Stimulated activated CD4-positive, alpha-beta T cell treated with anti-CD3 and anti-CD28 coated beads, Interleukin-2, amount 100 ng/mL, for 24 hours (primary cell): ENCODE measurements at regions not wholly inside any gene's neighbourhood (a gene's known extent, or its start where the extent isn't known, plus 50 kb on each side); places are given as distances from the start of the nearest gene placed in this dataset.

ENCODE experiments used
- DNase-seq, 2 donors: peaks; one replicate each; pipeline ENCODE4 v3.0.0-alpha.2; 2020

GRCh38 chr5:124089578-124089977 lies 577.6 kb downstream of the CSNK1G3 start:
- no peak for DNase-seq

DNA sequence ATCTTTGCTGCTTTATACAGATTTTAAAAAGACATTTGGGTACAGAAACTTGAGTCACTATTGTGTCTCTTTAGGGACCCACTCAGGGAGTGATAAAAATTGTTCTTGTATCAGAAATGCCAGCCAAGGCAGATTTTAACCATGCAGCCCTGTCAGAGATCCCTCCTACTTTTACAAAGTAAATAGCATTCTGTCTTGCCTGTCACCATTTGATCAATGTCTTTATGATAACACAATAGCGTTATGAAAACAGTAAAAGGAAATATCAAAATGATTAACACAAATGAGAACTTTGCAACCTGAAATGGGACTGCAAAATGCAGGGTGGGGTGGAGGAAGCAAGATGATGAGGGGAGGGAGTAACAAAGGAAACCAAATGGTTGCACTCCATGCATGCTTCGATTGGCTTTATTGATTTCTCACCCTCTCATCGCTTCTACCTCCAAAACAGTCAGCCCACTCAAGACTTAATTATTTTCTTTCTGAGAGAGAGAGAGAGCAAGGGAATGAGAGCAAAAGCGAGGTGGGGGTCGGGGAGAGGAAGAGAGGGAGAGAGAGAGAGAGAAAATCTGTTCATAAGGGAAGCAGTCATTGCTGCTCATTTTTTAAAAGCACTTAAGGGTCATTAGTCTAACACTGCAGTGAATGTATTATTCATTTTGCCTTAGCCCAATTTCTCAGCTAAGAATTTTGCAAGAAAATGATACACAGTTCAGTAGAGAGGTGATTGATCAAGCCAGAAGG lies 576.5 kb downstream of the CSNK1G3 start:
- DNase-seq: no peak

- DNase-seq: no peak
Observed at GRCh38 chr5:124087752-124088151, 575.8 kb downstream of the CSNK1G3 start.

- no peak for DNase-seq
Observed at GRCh38 chr5:124080256-124080655, 568.3 kb downstream of the CSNK1G3 start.

DNA sequence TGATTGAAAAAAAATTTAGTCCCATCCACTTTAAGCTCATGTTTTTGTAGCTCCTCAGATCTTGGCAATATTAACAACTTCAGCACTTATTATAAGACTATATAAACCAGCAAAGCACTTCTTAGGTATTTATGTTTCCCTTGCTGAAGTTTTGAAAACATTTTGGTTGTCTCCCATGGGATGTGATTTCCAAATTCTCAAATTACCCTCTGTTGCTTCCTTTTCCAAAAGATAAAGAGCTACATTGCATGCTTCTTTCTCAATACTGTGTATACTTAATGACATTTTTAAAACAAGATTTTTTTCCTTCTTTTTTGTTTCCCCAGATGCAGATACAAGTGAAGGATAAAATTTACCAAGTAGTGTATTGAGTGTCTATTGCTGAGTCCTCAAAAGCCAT lies 567.1 kb downstream of the CSNK1G3 start:
- no peak for DNase-seq

- no peak for DNase-seq
Observed at GRCh38 chr5:124074500-124074899, 562.5 kb downstream of the CSNK1G3 start.

DNA sequence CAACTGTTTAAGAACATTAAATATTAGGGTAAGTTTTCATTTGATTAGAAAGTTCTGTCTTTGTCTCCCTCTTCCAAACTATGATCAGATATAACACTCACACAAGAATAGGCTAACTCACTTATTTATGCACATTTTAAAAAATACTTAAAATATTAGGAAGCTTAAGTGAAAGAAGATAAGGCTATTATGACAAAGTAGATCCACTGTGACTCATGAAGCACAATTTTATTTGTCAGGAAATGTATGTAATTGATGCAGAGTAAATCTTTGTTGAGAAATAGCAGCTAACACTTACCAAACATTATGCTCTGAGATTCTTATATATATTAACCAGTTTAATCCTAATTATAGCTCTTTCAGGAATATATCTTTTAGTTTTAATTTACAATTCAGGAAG lies 560.6 kb downstream of the CSNK1G3 start:
- no peak for DNase-seq

- DNase-seq: no peak
Observed at GRCh38 chr5:124071039-124071438, 559.1 kb downstream of the CSNK1G3 start.

GRCh38 chr5:124065508-124065907 lies 553.5 kb downstream of the CSNK1G3 start:
- no peak for DNase-seq

DNA sequence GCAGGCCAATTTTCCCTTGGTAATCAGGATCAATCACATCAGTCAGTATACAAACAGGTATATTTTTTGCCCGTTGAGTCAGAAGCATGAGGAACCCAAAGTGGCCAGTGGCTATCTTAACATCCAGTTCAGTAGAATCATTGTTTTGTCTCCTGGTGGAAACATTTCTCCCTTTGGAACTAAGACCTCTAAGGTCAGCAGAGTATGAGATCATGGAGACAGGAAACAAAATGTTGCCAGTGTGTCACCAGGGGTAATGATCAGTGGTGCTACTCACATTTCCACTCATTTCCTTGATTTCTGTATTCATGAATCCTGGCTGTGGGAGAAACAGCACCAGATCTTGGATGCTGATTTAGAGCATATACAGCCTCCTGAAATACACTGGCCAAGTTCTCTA lies 553.0 kb downstream of the CSNK1G3 start:
- DNase-seq: no peak

DNA sequence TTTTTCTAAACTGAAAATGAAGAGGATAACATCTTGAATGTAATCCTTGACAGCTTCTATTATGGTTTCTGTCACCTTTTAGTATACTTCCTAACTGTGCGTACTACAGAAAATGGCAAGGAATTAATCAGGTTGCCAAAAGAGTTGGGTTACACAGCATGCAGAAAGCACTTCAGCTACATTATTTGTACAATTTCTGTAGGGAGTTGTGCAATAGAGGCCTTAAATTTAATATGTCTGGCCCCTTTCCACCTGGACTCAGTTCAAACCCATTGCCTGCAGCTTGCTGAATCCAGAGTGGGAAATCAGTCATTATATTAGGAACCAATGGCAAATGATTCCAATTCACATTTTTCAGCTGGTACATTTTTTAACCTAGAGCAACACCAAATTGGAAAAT lies 549.7 kb downstream of the CSNK1G3 start:
- DNase-seq: no peak

GRCh38 chr5:124061068-124061430 lies 549.1 kb downstream of the CSNK1G3 start:
- no peak for DNase-seq

- no peak for DNase-seq
Observed at GRCh38 chr5:124060413-124061067, 548.6 kb downstream of the CSNK1G3 start.

GRCh38 chr5:124060011-124060410 lies 548.0 kb downstream of the CSNK1G3 start:
- no peak for DNase-seq

DNA sequence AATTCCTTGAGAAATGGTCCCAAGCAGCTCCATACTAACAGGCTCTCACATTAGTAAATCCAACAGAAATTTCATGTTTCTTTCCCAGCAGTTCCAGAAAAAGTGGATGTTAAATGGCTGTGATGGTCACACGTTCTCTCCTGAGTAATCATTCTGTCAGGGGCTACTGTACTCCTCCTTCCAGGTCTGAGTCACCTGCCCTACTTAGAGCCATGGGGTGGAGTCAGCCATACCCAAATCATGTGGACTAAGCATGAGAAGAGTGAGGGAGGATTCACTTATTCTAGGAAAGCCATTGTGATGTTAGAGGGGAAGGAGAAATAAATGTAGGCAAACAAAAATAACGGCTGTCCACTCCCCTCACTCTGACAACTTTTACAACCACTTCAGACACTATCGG lies 547.2 kb downstream of the CSNK1G3 start:
- no peak for DNase-seq

GRCh38 chr5:124057724-124058231 lies 545.8 kb downstream of the CSNK1G3 start:
- DNase-seq: no peak

DNA sequence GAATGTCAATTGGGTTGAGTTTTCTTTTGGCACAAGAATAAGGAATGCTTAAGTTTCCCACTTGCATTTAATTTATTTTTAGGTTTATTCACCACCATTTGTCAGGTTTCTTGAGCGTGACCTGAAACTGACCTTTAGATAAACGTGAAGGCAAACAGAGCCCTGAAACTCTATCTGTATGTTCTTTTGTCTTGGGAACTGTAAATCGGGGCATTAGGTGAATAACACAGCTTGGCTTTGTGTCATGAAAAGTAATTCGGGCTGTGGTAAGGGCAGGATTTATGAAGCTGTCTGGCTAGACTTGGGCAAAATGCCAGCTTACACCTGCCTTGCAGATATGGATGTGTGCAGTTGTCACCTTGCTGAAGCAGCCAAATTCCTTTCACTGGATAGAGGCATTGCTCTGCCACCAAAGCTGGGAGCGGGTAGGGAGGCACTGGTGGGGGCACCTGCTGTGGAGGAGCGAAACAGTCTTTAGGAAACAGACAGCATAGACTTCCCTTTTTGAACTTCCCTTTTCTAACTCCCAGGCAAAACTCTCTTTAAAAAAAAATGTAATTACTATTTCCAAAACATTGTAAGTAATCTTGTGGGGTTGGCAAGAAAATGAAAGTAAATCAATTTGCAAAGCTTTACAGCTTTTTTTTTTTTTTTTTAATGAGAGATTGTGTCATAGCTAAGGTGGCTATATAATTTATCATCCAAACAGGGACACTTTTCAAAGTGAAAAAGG lies 545.2 kb downstream of the CSNK1G3 start:
- DNase-seq: no peak

DNA sequence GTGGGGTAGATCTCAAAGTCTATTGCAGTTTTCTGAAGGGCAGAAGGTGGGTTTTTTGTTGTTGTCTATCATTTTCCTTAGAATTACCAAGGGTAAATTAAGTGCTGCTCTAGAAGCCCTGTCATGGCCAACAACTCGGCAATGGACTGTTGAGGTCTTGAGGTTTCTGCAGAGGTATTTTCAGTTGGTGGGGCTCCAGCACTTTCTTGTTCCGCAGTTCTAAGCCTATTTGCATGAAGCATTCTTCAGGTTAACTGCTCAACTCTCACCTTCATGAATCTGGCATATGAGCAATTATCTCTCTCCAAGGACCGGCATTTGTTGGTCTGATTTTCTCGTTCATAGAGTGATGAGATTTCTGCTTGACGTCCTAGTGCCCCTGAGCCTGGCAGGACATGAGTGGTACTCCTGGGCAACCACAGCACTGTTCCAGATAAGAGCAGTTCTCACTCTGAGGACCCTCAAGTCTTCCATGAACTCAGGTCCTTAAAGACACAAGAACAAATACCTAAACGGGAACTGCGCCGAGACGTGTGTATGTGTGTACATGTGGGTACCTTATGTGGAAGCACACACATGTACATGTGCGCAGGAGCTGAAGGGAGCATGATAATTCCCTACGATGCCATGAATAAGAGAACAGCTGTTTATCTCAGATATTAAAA lies 544.5 kb downstream of the CSNK1G3 start:
- DNase-seq: no peak

DNA sequence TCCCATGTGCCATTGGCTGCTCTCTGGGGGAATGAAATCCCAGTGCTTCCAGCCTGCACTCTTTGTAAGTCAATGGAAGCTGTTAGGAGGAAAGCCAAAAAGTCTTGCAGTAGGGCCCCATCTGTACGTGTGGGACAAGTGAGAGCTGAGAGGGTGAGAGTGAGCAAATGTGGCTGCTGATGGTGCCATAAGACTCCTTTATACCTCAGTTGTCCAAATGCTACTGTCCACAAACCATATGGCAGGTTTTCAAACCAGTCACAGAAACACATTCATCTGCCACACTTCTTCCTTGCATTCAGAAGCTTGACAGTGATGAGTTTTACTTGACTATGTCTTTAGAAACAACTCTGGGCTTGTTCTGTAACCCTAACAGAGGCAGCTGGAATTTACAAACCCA lies 543.8 kb downstream of the CSNK1G3 start:
- DNase-seq: no peak

DNA sequence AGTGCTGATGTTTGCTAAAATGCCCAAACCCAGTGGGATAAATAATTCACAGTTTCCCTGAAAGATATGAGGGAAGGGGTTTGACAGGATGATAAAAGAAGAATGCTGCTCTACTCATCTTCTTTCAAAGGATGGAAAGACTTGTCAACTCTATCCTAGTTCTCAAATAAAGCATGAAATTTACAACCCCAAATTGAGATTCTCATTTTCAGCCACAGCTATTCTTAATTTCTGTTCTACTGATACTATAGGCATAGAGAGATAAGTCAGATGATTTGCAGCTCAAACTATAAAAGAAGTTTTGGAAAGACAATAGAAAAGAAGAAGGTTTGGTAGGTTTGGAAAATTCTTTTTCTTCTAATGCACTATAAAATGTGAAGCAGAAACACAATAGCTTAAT lies 542.6 kb downstream of the CSNK1G3 start:
- no peak for DNase-seq

DNA sequence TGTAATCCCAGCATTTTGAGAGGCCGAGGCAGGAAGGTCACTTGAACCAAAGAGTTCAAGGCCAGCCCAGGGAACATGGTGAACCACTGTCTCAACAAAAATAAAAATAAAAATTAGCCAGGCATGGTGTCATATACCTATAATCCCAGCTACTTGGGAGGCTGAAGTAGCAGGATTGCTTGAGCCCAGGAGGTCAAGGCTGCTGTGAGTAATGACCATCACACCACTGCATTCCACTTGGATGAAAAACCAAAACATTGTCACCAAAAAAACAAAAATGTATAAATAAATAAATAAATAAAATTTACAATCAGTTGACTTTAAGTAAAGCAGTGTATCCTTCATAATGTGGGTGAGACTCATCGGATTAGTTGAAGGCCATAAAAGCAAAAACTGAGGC lies 541.4 kb downstream of the CSNK1G3 start:
- no peak for DNase-seq

DNA sequence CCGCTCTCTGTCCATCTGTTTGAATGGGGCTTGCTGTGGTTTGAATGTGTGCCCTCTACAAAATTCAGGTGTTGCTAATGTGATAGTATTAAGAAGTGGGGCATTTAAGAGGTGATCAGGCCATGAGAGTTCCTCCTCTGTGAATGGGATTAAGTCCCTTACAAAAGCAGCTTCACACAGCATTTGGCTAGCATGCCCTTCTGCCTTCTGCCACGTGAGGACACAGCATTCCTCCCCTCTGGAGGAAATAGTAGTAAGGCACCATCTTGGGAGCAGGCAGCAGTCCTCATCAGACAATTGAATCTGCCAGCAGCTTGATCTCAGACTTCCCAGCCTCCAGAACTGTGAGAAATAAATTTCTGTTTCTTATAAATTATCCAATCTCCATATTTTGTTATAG lies 540.2 kb downstream of the CSNK1G3 start:
- DNase-seq: no peak

DNA sequence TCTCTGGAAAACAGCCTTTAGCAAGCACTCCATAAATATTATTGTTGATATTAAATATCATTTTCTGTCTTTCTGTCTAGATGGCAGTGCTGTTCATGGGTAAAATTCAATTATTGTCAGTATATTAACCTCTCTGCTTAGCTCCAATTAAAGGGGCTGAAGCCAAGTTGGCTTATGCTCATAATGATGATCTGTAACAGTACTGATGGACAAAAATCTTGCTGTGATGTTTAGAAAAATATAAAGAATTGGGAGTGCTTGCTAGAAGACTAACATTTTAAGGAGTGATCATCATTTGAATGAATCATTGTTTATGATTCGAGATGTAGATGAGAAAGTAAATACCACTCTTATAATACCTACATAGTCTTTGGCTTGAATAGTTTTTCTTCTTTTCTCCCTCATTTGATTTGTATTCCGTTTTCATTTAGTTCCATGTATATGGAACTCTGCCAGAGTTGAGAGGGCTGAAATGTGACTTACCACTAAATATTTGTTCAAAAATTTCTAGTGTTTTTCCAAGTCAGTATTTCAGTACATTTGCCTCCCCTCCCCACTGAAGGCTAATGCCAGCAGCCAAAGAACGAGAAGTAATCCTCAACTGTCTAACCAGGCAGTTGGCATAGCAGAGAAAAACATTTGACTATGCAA lies 538.3 kb downstream of the CSNK1G3 start:
- DNase-seq: no peak
